ENCODE measurements at regions not wholly inside any gene's neighbourhood (a gene's known extent, or its start where the extent isn't known, plus 50 kb on each side); places are given as distances from the start of the nearest gene placed in this dataset.

DNA sequence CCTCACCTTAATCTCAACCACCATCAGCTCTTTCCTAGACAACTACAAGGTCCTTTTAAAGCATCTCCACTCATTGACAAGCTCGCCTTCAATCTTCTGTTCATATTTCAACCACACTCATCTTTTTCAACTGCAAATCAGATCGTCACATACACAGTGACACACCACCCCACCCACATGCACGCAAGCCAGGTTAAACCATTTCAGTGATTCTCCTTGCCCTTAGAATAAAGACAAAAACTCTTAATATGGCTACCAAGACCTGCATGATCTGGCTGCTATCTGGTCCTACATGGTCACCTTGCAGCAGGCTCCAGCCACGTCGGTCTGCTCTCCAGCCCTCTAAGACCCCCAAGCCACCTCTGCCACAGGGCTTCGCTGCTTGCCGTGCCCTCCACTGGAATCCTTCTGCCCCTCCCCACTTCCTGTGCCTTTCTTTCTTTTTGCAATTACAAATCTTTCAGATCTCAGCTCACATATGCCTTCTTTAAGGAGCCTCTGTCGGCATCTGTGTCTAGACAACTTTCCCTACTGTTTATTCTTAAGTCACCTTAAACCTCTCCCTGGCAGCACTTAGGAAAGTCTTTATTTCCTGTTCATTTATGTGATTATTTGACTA lies 507.3 kb upstream of the ARID1B start:
- no peaks in the 10 kb centered on the region for H3K27me3 ChIP-seq (ENCODE audit: insufficient read depth, low read depth, severe bottlenecking)
- H3K27ac ChIP-seq: no peak overlapping the region
- H3K4me3 ChIP-seq (ENCODE audit: low read depth, low read length): no peak overlapping the region
- no peak for DNase-seq
- H3K9me3 ChIP-seq (ENCODE audit: severe bottlenecking): no peaks in the 10 kb centered on the region
- TF ChIP-seq, protein P1, sequence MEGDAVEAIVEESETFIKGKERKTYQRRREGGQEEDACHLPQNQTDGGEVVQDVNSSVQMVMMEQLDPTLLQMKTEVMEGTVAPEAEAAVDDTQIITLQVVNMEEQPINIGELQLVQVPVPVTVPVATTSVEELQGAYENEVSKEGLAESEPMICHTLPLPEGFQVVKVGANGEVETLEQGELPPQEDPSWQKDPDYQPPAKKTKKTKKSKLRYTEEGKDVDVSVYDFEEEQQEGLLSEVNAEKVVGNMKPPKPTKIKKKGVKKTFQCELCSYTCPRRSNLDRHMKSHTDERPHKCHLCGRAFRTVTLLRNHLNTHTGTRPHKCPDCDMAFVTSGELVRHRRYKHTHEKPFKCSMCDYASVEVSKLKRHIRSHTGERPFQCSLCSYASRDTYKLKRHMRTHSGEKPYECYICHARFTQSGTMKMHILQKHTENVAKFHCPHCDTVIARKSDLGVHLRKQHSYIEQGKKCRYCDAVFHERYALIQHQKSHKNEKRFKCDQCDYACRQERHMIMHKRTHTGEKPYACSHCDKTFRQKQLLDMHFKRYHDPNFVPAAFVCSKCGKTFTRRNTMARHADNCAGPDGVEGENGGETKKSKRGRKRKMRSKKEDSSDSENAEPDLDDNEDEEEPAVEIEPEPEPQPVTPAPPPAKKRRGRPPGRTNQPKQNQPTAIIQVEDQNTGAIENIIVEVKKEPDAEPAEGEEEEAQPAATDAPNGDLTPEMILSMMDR (IDR thresholded peaks at IDR 0.05; ENCODE audit: low read depth, low read length): no peak
- H3K36me3 ChIP-seq: no peaks in the 10 kb centered on the region

DNA sequence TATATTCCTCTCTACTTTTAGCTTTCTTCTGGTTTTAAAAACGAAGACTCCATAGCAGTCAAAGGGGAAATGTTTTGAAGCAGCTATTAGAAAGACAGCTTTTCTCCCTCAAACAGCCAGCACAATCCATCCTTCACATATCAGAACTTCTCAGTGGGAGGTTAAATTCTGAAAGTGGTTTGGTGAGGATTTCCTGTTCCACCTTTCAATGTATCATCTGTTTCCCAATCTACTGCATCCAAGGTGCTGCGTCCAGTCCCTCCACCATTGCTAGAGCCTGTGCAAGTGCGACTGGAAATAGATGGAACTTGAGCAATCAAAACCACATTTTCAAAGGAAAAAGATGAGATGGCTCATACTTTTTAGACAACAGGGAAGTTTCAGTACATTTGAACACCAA lies 508.3 kb upstream of the ARID1B start:
- H3K9me3 ChIP-seq (ENCODE audit: severe bottlenecking): no peaks in the 10 kb centered on the region
- TF ChIP-seq, protein P1 (IDR thresholded peaks at IDR 0.05; ENCODE audit: low read depth, low read length): no peak
- H3K4me3 ChIP-seq (ENCODE audit: low read depth, low read length): no peak overlapping the region
- no peak overlapping the region for H3K27ac ChIP-seq
- H3K27me3 ChIP-seq (ENCODE audit: insufficient read depth, low read depth, severe bottlenecking): no peaks in the 10 kb centered on the region
- DNase-seq: no peak
- no peaks in the 10 kb centered on the region for H3K36me3 ChIP-seq

DNA sequence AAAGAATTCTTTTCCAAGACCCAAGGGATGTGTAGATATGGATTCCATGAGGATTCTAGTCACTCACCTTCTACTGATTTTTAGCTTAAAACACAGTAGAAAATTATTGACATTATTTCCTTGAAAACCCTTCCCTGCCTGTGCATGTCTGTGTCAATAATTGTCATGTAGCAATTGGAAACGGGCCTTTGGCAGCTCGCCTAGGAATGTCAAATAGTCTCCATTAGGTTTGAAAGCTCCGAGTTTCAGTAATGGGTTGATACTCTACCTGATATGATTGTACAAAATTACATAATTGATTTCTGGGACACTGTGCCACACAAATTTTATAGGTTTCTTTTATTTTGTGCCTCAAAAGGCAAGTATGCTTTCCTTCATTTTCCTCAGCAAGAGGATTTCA lies 515.2 kb upstream of the ARID1B start:
- Histone ChIP-seq H3K27ac (no peak overlapping the region), H3K36me3 (no peaks in the 10 kb centered on the region), H3K9me3 (ENCODE audit: severe bottlenecking) (peaks cover 1% of the 10 kb centered on the region), H3K4me3 (ENCODE audit: low read depth, low read length) (no peak overlapping the region), H3K27me3 (ENCODE audit: insufficient read depth, low read depth, severe bottlenecking) (no peaks in the 10 kb centered on the region)
- no peak for DNase-seq
- TF ChIP-seq, protein P1 (IDR thresholded peaks at IDR 0.05; ENCODE audit: low read depth, low read length): no peak

DNA sequence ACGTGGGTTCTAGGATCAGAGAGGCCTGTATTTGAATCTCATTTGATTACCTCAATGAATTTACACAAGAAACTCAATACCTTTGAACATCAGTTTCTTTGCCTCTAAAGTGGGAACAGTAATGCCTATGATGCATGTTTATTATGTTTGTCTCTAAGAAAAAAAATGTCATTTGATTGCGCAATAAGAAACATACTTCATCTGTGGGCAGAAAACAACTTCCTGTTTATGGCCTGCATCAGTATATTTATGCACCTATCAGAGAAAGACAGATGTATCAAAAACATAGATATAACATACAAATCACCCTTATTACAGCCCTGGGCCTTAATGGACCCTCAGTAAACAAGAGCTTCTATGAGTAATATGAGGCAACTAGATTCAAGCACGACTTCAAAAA lies 516.4 kb upstream of the ARID1B start:
- DNase-seq: no peak
- Histone ChIP-seq H3K36me3 (no peaks in the 10 kb centered on the region), H3K9me3 (ENCODE audit: severe bottlenecking) (peaks cover 2% of the 10 kb centered on the region), H3K27me3 (ENCODE audit: insufficient read depth, low read depth, severe bottlenecking) (no peaks in the 10 kb centered on the region), H3K27ac (peak overlapping the region; percentile 57), H3K4me3 (ENCODE audit: low read depth, low read length) (no peak overlapping the region)
- TF ChIP-seq, protein P1 (IDR thresholded peaks at IDR 0.05; ENCODE audit: low read depth, low read length): no peak

DNA sequence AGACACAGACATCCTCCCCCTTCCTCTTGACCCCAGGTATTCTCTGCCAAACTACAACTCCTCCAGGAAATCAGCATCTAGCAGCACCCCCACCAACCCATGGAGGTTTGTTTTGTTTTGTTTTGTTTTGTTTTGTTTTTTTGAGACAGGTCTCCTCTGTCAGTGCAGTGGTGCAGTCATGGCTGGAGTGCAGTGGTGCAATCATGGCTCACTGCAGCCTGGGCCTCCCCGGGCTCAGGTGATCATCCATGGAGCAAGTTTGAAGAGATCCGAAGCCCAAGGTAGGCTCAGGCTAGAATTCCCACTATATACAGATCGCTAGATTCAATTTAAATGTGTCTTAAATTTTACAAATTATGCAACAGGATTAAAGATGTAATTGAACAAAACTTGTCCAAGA lies 518.2 kb upstream of the ARID1B start:
- no peaks in the 10 kb centered on the region for H3K36me3 ChIP-seq
- no peak overlapping the region for H3K27ac ChIP-seq
- H3K27me3 ChIP-seq (ENCODE audit: insufficient read depth, low read depth, severe bottlenecking): no peaks in the 10 kb centered on the region
- H3K4me3 ChIP-seq (ENCODE audit: low read depth, low read length): no peak overlapping the region
- TF ChIP-seq, protein P1 (IDR thresholded peaks at IDR 0.05; ENCODE audit: low read depth, low read length): no peak
- H3K9me3 ChIP-seq (ENCODE audit: severe bottlenecking): peaks cover 2% of the 10 kb centered on the region
- no peak for DNase-seq

DNA sequence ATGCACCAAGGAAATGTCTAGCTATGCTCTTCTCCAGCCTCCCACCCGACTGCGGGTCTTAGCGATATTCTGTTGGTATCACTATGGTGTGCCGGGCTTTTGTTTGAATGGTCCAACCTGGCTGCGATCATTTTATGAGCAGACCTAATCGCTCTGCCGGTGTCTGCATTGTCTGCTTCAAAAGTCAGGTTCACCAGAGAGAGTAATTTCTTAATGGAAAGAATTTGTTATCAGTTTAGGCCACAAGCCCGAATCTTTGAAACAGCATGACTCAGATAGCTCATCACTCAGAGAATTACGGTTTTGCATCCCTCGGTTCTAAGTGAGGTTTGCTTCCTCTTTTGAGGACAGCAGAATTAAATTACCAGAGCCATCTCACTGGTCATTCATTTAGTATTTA lies 521.0 kb upstream of the ARID1B start:
- H3K4me3 ChIP-seq (ENCODE audit: low read depth, low read length): no peak overlapping the region
- TF ChIP-seq, protein P1 (IDR thresholded peaks at IDR 0.05; ENCODE audit: low read depth, low read length): no peak
- H3K27ac ChIP-seq: no peak overlapping the region
- peaks cover 2% of the 10 kb centered on the region for H3K9me3 ChIP-seq (ENCODE audit: severe bottlenecking)
- no peak for DNase-seq
- no peaks in the 10 kb centered on the region for H3K36me3 ChIP-seq
- H3K27me3 ChIP-seq (ENCODE audit: insufficient read depth, low read depth, severe bottlenecking): no peaks in the 10 kb centered on the region

Data from WERI-Rb-1 (cell line).